NCI-H345 treated with DMSO at 0.1 percent for 48 hours (cell line): ENCODE measurements at regions not wholly inside any gene's neighbourhood (a gene's known extent, or its start where the extent isn't known, plus 50 kb on each side); places are given as distances from the start of the nearest gene placed in this dataset.
"Not testable (repeated sequence)": the region's sequence is repeated elsewhere in the genome, so short reads cannot be mapped to it uniquely, and the experiment has no call there.

Experiments used
- DNase-seq: peaks from one replicate; lab custom pipeline; 2025; ENCODE audit not compliant: unreplicated experiment; lab: John Stamatoyannopoulos, UW

DNA sequence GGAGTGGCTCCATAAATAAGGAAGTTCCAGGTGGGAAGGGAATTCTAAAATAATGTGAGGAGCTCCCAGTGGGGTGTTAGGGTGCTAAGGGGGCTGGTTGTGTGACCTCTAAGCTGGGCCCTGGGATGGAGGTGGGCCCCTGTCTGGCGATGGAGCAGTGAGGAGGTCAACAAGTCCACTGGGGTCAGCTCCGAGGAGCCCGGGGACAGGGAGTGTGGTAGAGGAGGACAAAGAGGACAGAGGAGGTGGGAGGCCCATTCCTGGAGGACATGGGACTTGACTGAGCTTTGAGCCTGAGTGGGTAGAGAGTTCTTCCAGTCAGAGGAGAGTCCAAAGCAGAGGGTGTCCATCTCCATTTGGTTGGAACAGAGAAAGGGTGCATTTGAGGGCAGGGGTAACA is 390.2 kb downstream of the TSHZ3 start:
- no peak for DNase-seq

DNA sequence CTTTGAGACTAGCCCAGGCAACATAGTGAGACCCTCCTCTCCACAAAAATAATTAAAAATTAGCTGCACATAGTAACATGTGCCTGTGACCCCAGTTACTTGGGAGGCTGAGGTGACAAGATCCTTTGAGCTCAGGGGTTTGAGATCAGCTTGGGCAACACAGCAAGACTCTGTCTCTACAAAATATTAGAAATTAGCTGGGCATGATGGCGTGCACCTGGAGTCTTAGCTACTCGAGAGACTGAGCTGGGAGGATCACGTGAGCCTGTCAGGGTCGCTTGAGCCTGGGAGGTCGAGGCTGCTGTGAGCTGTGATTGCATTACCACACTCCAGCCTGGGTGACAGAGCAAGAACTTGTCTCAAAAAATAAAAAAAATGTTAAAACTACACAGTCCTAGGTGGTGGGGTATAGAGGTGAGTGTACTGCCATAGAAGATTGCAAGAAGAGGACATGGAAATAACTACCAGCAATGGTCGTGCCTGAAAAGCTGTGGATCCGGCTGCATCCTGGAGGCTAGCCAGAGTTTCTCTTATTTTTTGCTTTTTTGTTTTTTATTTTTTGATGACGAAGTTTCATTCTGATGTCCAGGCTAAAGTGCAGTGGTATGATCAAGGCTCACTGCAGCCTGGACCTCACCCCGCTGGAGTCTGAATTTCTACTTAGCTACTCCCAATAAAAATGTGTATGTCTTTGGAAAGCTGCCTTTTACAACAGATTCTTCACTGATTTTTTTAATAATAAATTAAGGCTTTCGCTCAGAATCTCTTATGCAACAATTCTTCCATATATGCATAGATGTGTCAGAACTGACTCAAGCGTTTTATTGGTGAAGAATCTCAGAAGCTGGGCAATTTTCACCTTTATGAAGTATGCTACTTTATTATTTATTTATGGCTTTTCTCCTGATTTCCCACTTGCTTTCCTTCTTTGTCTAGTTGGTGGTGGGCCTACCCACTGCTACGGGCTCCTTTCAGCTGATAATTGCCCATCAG is 393.8 kb downstream of the TSHZ3 start:
- no peak for DNase-seq

DNA sequence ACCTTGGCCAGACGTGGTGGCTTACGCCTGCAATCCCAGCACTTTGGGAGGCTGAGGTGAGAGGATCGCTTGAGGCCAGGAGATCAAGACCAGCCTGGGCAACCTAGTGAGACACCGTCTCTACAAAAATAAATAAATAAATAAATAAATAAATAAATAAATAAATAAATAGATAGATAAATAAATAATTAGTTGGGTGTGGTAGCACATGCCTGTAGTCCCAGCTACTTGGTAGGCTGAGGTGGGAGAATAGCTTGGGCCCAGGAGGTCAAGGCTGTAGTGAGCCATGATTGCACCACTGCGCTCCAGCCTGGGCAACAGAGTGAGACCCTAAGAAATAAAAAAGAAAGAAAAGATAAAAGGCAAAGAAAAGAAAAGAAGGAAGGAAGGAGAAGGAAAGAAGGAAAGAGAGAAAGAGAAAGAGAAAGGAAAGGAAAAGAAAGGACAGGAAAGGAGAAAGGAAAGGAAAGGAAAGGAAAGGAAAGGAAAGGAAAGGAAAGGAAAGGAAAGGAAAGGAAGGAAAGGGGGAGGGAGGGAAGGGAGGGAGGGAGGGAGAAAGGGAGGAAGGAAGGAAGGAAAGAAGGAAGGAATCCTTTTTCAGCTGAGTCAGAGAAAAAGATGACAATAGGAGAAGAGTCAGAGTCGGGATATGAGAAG is 404.8 kb downstream of the TSHZ3 start:
- DNase-seq, result not testable (repeated sequence)

DNA sequence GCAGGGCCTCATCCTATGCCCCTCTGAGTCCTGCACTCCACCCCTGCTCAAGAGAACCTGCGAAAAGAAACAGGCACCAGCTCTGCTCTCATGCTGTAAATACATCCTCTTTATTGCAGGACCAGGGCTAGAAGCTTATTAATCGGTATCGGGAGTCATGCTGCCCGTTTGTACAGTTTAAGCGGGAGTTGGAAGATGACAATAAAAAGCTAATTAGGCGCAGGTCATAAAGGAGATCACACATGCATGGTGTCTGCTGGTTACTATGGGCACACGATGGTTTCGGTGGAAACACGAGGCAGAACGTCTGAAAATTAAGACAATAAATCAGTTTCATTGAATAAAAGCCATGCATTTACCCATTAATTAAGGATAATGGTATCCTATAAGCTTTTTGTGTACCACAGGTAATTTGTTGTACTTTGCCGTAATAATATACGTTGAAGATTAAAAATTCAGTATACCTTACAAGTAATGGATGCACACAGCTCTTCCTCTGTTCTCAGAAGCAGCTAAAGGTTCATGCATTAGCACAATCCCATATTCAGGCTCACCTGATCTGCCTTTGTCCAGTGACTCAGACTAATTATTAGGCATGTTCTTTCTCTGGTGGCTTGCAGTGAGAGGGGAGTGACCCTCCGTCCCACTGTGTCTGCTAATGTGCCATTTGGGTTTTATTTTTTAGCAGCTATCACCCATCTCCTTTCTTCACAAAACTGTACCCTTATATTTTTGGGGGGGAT is 406.0 kb downstream of the TSHZ3 start:
- no peak for DNase-seq

- no peak for DNase-seq
Measured at GRCh38 chr19:30942636-30943035, 406.6 kb downstream of the TSHZ3 start.

DNA sequence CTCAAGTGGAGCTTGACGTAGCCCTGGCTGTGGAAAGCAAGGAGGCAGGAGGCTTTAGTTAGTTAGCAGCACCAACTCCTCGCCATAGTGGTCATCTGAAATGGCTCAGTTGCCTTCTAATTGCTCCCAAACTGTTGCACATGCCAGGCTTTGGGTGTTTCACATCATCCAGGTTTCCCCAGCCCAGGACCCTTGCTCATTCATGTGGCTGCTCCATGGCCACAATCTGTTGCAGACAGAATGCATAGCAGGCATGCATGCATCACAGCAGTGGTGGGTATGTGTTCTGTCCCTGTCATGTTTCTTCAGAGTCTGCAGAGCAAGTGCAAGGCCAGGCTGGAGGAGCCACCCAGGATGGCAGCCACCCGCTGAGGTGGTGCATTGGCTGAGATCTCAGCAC is 407.6 kb downstream of the TSHZ3 start:
- DNase-seq, result no peak

- no peak for DNase-seq
Measured at GRCh38 chr19:30936276-30936675, 413.0 kb downstream of the TSHZ3 start.

GRCh38 chr19:30935146-30935545 is 414.1 kb downstream of the TSHZ3 start:
- DNase-seq, result no peak

DNA sequence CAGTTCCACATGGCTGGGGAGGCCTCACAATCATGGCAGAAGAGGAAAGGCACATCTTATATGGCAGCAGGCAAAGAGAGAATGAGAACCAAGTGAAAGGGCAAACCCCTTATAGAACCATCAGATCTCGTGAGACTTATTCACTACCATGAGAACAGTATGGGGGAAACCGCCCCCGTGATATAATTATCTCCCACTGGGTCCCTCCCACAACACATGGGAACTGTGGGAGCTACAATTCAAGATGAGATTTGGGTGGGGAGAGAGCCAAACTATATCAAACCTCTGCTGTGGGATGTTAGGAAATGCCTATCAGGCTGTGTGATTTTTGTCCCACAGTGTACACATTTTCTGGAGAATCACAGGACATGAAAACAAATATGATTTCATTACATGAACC is 415.8 kb downstream of the TSHZ3 start:
- not testable (repeated sequence) for DNase-seq

DNA sequence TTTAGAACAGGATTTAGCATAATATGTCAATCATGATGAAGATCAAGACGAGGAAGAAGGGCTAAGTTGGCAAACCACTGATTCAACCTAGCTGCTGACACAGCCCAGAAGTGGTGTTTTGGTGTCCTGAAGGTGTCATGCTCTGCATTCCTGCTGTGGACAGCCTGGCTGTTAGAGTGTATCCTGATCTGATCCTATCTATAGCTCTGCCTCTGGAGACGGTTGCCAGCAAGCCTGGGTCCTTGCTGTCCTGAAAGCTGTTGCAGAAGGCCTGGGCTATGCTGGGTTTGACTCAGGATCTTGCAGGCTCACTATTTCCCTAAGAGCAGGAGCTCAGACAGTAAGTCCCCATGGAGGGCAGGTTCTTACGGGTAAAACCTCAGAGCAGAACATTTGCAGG is 416.4 kb downstream of the TSHZ3 start:
- no peak for DNase-seq

DNA sequence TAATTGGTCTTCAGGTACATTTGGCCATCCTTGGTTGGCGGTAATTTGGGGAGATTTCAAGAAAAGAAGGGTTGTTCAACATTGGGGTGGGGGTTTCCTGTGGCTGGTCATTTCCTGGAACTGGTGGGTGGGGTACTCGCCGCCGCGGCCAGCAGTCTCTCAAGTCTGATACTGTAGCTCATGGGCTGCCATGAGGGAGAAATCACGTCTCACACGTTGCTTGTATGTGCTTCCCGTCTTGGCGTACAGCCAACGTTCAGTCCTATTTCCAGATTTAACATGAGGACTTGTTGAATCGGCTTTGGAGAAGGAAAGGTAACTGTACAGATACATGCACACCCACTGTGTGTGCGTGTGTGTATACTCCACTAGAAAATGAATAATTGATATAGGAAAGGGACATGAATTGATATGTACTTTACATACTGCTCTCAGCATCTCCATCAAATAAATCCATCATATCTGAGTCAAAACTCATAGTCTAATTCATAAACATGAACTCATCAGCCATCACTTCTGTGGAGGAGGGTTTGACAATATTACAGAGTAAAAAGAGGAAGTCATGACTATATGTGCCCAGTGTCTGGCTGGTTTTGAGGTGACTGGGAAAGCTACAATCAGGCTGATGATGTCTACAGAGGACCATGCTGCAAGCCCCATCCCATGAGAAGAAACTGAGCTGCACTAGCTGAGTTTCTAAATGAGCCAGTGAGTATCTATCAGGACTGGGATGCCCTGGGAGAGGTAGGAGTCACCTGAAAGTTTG is 418.1 kb downstream of the TSHZ3 start:
- DNase-seq, result no peak

DNA sequence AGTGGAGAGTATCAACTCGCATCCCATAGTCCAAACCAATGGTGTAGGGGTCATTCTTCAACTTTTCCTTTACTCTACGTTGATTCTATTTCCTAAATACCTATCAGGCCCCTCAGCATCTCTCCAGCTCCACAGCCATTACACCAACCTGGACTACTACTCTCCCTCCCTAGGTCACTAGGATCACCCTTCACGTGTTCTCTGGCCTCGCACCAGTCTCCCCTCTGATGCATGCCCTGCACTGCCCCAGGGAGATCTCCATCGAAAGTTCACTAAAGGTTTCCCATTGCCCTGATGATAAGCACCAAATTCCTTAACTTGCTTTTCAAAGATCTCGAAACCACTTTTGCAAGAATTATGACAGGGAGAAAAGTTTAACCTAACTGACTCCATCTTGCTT is 421.5 kb downstream of the TSHZ3 start:
- no peak for DNase-seq

- no peak for DNase-seq
Measured at GRCh38 chr19:30924670-30925069, 424.6 kb downstream of the TSHZ3 start.

DNA sequence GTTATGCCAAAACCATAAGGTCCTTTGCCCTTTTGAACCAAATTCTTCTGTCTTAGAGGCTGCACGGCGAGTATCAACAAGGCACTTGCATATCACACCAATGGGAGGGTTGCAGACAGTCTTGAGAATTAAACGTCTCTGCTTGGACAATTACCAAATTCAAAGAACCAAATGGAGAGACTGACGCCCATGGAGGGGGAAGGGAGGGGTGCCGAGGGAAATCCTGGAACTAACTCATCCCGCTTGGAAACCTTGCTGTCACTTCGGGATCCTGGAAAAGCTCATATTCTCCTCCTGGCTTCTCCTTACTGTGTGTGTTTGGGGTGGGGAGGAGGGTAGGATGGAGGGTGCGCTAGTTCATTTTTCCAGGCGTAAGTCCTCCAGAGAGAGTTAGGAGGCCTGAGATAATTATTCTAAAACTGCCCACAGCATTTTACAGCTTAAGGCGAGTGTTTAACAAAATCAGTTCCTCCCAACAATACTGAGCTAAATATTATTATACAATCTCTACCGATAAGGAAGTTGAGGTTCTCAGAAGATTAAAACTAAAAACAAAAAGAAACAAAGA is 425.1 kb downstream of the TSHZ3 start:
- no peak for DNase-seq

DNA sequence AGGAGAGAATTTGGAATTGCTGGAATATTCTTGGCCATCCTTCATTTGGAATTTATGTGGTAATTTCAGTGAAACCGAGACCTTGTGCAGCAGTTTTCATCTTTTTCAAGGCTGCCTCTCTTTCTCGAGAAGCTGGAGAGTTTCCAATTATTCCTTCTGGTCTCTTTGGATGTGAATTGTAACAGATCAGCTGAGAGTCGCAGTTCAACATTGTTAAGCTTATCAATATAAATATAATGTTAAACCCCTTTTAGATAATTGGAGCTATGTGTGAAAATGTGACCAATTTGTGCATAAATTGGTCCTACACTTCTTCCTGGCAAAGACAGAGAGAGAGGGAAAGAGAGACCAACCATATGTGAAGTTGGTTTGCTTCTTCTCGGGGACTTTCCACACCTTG is 425.6 kb downstream of the TSHZ3 start:
- no peak for DNase-seq

- no peak for DNase-seq
Measured at GRCh38 chr19:30923096-30923495, 426.1 kb downstream of the TSHZ3 start.

GRCh38 chr19:30920222-30920621 is 429.0 kb downstream of the TSHZ3 start:
- no peak for DNase-seq

GRCh38 chr19:30919737-30920136 is 429.5 kb downstream of the TSHZ3 start:
- DNase-seq, result no peak

GRCh38 chr19:30916238-30916637 is 433.0 kb downstream of the TSHZ3 start:
- no peak for DNase-seq

DNA sequence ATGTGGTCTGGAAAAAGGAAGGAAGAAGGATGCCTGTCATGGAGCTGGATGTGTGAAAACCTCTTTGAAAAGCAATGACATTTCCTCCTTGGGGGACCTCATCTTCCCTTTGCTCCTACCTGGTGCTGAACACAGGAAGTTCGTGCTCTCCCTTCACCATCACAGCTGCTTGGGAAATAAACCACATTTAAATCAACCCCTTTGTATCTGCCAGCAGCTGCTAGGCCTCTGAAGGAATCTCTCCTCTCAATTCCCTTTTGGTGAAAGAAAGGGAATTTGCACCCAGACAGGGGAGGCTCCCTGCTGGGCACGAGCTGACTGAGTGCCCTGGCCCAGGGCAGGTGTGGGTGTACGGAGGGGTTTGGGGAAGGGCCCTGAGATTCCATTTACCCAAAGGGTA is 437.7 kb downstream of the TSHZ3 start:
- DNase-seq, result no peak
